HG03354 (cell line): ENCODE measurements at regions not wholly inside any gene's neighbourhood (a gene's known extent, or its start where the extent isn't known, plus 50 kb on each side); places are given as distances from the start of the nearest gene placed in this dataset.

Source experiments
- ATAC-seq: cut with Tn5 transposase; IDR thresholded peaks from one replicate; pipeline ENCODE4 v1.9.1; 2021; ENCODE audit warnings: mild to moderate bottlenecking; ENCODE audit not compliant: unreplicated experiment, poor library complexity, severe bottlenecking

- ATAC-seq, result no peak
Observed at GRCh38 chr4:135605076-135605475, 1403.5 kb upstream of the PABPC4L start.

GRCh38 chr4:135604531-135604930, 1402.9 kb upstream of the PABPC4L start:
- no peak for ATAC-seq

GRCh38 chr4:135601351-135601750, 1399.8 kb upstream of the PABPC4L start:
- ATAC-seq, result no peak

DNA sequence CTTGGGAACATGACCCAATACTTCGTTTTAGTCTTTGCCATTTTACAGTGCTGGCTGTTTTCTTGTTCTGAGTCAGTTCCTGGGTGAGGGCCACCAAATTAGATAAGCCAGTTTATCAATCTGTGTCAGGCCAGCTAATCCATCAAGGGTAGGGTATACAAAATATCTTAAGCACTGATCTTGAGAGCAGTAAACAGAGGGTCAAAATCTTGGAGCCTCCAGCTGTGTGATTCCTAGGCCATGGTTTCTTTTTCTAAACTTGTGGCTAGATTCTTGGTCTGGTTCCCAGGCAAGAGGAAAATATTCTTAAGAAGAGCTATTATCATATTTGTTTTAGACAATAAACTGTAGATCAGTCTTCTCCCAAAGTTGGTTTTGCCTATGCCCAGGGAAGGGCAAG, 1396.6 kb upstream of the PABPC4L start:
- no peak for ATAC-seq

GRCh38 chr4:135594521-135594920, 1392.9 kb upstream of the PABPC4L start:
- no peak for ATAC-seq

DNA sequence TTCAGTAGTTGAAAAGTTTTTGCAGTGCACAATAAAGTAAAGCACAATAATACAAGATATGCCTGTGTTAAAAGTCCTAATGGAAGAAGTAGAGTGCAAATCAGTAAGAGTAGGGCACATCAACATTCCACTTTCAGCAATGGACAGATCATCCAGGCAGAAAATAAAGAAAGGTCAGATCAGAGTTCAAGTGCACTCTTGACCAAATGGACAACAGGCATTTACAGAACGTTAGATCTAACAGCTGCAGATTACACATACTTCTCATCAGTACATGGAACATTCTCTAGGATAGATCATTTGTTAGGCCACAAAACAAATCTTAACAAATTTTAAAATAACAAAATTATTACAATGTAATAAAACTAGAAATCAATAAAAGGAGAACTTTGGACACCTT, 1373.5 kb upstream of the PABPC4L start:
- no peak for ATAC-seq

DNA sequence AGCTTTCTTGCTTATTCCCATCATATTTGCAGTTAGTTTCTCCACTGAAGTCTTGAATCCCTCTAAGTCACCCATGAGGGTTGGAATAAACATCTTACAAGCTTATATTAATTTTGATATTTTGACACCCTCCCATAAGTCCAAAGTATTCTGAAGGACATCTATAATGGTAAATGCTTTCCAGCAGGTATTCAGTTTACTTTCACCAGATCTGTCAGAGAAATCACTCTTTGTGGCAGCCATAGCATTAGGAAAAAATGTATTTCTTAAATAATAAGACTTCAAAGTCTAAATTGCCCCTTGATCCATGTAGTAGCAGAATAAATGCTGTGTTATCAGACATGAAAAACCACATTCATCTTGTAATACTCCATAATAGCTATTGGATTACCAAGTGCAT, 1371.7 kb upstream of the PABPC4L start:
- ATAC-seq, result no peak

GRCh38 chr4:135564090-135564489, 1362.5 kb upstream of the PABPC4L start:
- no peak for ATAC-seq

- ATAC-seq, result no peak
Observed at GRCh38 chr4:135553213-135553612, 1351.6 kb upstream of the PABPC4L start.

DNA sequence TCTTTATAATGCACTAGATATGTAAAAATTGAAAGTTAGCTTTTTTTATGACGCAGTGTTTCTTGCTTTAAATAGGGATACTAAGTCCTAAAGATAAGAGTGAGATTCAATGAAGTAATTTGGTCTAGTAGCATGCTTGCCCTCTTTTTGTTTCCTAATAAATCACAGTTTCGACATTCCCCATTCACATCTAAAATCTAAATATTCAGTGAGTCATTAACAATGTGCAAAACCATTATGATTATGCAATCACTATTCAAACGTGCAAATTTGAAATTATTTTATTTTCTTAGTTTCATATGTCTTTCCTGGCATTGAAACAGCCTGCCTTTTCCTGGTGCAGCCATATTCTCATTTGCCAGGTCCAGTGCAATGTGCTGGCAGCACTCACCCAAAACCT, 1350.5 kb upstream of the PABPC4L start:
- ATAC-seq, result no peak

- ATAC-seq, result no peak
Observed at GRCh38 chr4:135548711-135549110, 1347.1 kb upstream of the PABPC4L start.

GRCh38 chr4:135545616-135546317, 1344.2 kb upstream of the PABPC4L start:
- ATAC-seq, result no peak

GRCh38 chr4:135538698-135539097, 1337.1 kb upstream of the PABPC4L start:
- no peak for ATAC-seq

DNA sequence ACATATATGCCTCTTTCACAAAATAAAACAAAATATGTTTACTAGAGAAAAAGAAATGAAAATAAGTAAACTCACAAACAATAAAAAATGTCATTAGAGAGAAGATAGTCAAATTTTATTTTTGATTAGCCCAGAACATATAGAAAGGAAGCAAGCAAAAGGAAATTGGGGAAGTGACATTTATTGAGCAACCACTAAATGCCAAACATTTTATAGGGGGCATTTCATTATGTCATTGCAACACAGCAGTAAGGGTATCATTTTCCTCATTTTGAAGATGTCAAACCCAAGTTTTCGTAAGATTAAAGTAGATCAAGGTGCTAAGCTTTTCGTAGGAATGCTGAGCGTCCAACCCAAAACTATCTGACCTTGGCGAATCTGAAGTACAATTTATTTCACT, 1331.5 kb upstream of the PABPC4L start:
- ATAC-seq, result no peak

GRCh38 chr4:135532132-135532531, 1330.5 kb upstream of the PABPC4L start:
- no peak for ATAC-seq

DNA sequence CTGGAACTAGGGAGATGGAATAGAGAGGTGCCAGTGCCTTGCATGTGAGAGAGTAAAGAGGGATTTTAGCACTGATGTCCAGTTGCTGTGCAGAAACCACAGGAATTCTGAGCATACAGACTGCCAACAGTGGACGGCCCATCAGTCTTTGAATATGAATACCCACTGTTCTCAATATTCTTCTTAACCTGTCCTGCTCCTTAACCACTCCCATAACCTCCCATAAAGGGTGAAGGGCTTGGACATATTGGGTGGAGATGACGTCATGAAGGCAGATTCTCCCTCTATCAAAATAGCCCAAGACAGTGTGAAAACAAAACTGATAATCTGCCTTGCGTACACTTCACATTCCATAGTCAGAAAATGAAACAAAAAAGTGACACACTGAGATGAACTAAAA, 1313.7 kb upstream of the PABPC4L start:
- no peak for ATAC-seq

GRCh38 chr4:135510582-135510981, 1309.0 kb upstream of the PABPC4L start:
- no peak for ATAC-seq

- no peak for ATAC-seq
Observed at GRCh38 chr4:135508006-135508714, 1306.6 kb upstream of the PABPC4L start.

DNA sequence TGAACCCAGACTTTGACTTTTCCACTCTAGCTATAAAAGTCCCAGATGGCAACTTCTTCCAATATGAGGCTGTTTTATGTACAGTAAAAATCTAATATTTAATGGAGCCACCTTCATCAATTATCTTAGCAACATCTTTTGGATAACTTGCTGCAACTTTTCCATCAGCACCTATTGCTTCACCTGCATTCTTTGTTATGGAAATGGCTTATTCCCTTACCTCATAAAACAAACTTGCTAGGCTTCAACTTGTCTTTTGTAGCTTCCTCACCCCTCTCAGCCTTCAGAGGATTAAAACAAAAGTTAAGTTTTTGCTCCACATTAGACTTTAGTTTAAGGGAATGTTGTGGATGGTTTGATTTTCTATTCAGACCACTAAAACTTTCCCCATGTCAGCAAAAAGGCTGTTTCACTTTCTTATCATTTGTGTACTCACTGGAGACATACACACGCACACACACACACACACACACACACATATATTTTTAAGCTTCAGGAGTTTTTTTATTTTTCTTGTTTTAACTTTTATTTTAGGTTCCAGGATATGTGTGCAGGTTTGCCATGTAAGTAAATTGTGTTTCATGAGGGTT, 1296.1 kb upstream of the PABPC4L start:
- ATAC-seq, result no peak

DNA sequence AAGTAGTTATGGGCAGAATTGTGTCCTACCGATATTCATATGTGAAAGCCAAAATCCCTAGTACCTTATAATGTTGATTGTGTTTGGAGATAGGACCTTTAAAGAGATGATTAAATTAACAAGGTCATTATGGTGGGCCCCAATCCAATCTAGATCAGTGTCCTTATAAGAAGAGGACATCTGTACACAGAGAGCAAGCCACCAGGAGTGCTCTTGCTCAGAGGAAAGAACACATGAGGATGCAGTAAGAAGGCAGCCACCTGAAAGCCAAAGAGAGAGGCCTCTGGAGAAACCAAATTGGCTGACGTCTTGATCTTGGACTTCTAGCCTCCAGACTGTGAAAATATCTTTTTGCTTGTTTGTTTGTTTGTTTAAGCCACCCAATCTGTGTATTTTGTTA, 1290.8 kb upstream of the PABPC4L start:
- ATAC-seq, result no peak

- ATAC-seq, result no peak
Observed at GRCh38 chr4:135485371-135485770, 1283.8 kb upstream of the PABPC4L start.
